Common myeloid progenitor, CD34-positive (primary cell): ENCODE measurements at regions not wholly inside any gene's neighbourhood (a gene's known extent, or its start where the extent isn't known, plus 50 kb on each side); places are given as distances from the start of the nearest gene placed in this dataset.

Experiments used
- CTCF ChIA-PET: fragments of 350-600 bp; sonication (Branson Sonifier 250); formaldehyde crosslinking; loops from one replicate; lab custom pipeline; 2021; ENCODE audit warnings: antibody characterized with exemption; lab: Charles Lee
- POLR2A ChIA-PET: fragments of 350-600 bp; sonication (Branson Sonifier 250); formaldehyde crosslinking; loops from one replicate; lab custom pipeline; 2021; ENCODE audit warnings: antibody characterized with exemption; lab: Charles Lee
- DNase-seq, 3 donors: peaks; one replicate each; pipeline versions ENCODE4 v3.0.0 to v3.0.0-alpha.2; 2013
- H3K27ac ChIP-seq, 2 experiments: 1 replicate in 1 of 2; 2 replicates in 1 of 2; pipeline ENCODE4 v1.7.0; 2013; ENCODE audit warnings: inconsistent platforms in 2 of 2, low read length in 2 of 2, mild to moderate bottlenecking in 2 of 2, low read depth in 1 of 2, moderate library complexity in 1 of 2; ENCODE audit not compliant: severe bottlenecking in 2 of 2, insufficient read depth in 1 of 2, poor library complexity in 1 of 2
- H3K27me3 ChIP-seq, 5 experiments: replicated peaks in 2 of 5; 1 replicate in 3 of 5; 2 replicates in 2 of 5; pipeline versions ENCODE4 v1.6.1 to v1.7.0; 2013; ENCODE audit warnings: low read length in 4 of 5, mild to moderate bottlenecking in 2 of 5, moderate library complexity in 2 of 5, inconsistent platforms in 1 of 5; ENCODE audit not compliant: insufficient read depth in 5 of 5, control insufficient read depth in 4 of 5
- H3K36me3 ChIP-seq, 4 experiments: 1 replicate in 2 of 4; 2 replicates in 2 of 4; pipeline versions ENCODE4 v1.6.1 to v1.7.0; 2013; ENCODE audit warnings: low read length in 3 of 4, control low read depth in 1 of 4, mild to moderate bottlenecking in 1 of 4; ENCODE audit not compliant: control insufficient read depth in 4 of 4, insufficient read depth in 4 of 4
- H3K4me1 ChIP-seq, 4 experiments: 1 replicate in 3 of 4; 2 replicates in 1 of 4; pipeline versions ENCODE4 v1.6.1 to v1.7.1; 2013; ENCODE audit warnings: low read length in 3 of 4, mild to moderate bottlenecking in 3 of 4, control low read depth in 1 of 4, inconsistent platforms in 1 of 4, moderate library complexity in 1 of 4; ENCODE audit not compliant: control insufficient read depth in 4 of 4, insufficient read depth in 4 of 4; ENCODE audit errors: control extremely low read depth in 1 of 4
- H3K4me3 ChIP-seq, 7 experiments: 1 replicate in 4 of 7; 2 replicates in 3 of 7; pipeline versions ENCODE4 v1.5.1 to v1.7.0; 2013; ENCODE audit warnings: mild to moderate bottlenecking in 7 of 7, low read length in 6 of 7, moderate library complexity in 6 of 7, inconsistent platforms in 2 of 7, low read depth in 2 of 7, control low read depth in 1 of 7; ENCODE audit not compliant: insufficient read depth in 4 of 7, control insufficient read depth in 1 of 7; ENCODE audit errors: extremely low read depth in 1 of 7
- H3K9me3 ChIP-seq, 5 experiments: 1 replicate in 4 of 5; 2 replicates in 1 of 5; pipeline versions ENCODE4 v1.6.1 to v1.7.1; 2013; ENCODE audit warnings: low read length in 4 of 5, mild to moderate bottlenecking in 2 of 5, inconsistent platforms in 1 of 5, low read depth in 1 of 5, moderate library complexity in 1 of 5; ENCODE audit not compliant: control insufficient read depth in 4 of 5, insufficient read depth in 2 of 5; ENCODE audit errors: control extremely low read depth in 1 of 5
- WGBS: methylation state at CpG from one replicate; pipeline ENCODE4 v1.1.5; 2013; ENCODE audit not compliant: insufficient coverage; 5-methylcytosine and 5-hydroxymethylcytosine counted together

DNA sequence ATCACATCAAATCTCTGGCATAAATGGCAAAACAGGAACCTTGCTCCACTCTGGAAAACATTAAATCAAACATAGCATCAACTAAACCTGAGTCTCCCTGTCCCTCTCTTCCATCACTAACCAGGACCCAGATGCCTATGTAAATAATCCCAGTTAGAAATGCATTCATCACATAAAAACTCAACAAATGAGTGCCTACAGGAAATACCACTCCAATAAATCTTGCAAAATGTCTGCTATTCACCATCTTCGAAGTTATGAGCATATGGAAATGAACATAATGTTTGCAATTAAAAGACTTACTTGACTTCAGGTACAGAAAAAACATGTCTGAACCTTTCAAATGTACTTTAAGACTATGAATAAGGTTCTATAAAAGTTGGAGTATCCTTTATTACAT is 425.0 kb downstream of the CDH11 start:
- Histone ChIP-seq H3K4me1 (no peaks in the 10 kb centered on the region), H3K9me3 (no peaks in the 10 kb centered on the region), H3K27me3 (no peaks in the 10 kb centered on the region), H3K36me3 (no peaks in the 10 kb centered on the region), H3K27ac (no peak overlapping the region), H3K4me3 (no peak overlapping the region)
- no CpG with 5 or more reads among the region's 1 CpG for WGBS
- DNase-seq: no peak
- POLR2A ChIA-PET: no interaction called here
- CTCF ChIA-PET: no interaction called here

- ChIA-PET CTCF (no interaction called here), POLR2A (no interaction called here)
- WGBS: 94% methylated on average over 2 of the region's 4 CpGs
- DNase-seq: no peak
- Histone ChIP-seq H3K9me3 (no peaks in the 10 kb centered on the region), H3K27ac (no peak overlapping the region), H3K4me3 (no peak overlapping the region), H3K4me1 (no peaks in the 10 kb centered on the region), H3K27me3 (no peaks in the 10 kb centered on the region), H3K36me3 (no peaks in the 10 kb centered on the region)
Measured at GRCh38 chr16:64695684-64696083, 426.2 kb downstream of the CDH11 start.

DNA sequence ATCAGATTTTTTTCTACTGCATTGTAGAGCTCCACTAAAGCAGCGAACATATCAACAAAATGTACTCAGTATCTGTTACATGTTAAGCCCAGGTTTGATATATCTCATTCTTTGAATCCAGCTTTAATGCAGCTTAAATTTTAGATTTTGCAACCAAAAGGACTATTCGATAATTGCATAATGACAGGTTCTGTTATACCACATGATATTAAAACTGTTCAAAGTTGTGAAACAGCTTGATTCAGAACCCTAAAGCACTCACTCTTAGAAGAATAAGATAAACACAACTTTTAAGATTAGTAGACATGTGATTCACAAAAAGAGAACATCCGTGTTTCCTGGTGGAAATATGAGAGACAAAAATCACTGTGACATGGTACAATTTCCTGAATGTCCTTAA is 427.9 kb downstream of the CDH11 start:
- Histone ChIP-seq H3K4me3 (no peak overlapping the region), H3K36me3 (no peaks in the 10 kb centered on the region), H3K27me3 (no peaks in the 10 kb centered on the region), H3K27ac (no peak overlapping the region), H3K9me3 (no peaks in the 10 kb centered on the region), H3K4me1 (no peaks in the 10 kb centered on the region)
- ChIA-PET CTCF (no interaction called here), POLR2A (no interaction called here)
- WGBS: 94% methylated on average over 2 of the region's 3 CpGs
- no peak for DNase-seq

GRCh38 chr16:64687786-64688185 is 434.1 kb downstream of the CDH11 start:
- no peaks in the 10 kb centered on the region for H3K36me3 ChIP-seq
- DNase-seq: no peak
- no peaks in the 10 kb centered on the region for H3K4me1 ChIP-seq
- H3K27ac ChIP-seq: no peak overlapping the region
- CTCF ChIA-PET: no interaction called here
- 100% methylated on average over 1 of the region's 4 CpGs for WGBS
- no peaks in the 10 kb centered on the region for H3K9me3 ChIP-seq
- no peaks in the 10 kb centered on the region for H3K27me3 ChIP-seq
- POLR2A ChIA-PET: no interaction called here
- H3K4me3 ChIP-seq: no peak overlapping the region

DNA sequence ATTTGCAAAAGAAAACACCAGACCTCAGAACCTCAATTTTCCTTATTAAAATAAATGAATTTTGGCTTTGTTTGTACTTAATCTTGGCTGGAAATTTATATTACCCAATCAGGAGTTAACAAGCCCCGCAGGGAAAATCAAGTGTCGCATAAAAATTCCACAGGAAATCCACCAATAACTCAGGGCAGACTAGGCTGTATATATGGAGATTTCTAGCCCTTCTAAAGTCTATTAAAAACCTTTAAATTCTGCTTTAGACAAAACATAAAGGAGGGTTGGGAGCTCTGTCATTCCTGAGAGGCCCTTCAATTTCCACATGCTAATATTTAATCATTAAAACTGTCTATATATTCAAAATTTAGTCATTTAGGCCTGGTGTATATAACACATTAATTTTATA is 434.7 kb downstream of the CDH11 start:
- no peak for DNase-seq
- POLR2A ChIA-PET: no interaction called here
- H3K27ac ChIP-seq: no peak overlapping the region
- no peaks in the 10 kb centered on the region for H3K36me3 ChIP-seq
- H3K4me1 ChIP-seq: no peaks in the 10 kb centered on the region
- H3K9me3 ChIP-seq: no peaks in the 10 kb centered on the region
- WGBS: no CpG with 5 or more reads among the region's 2 CpGs
- H3K27me3 ChIP-seq: no peaks in the 10 kb centered on the region
- CTCF ChIA-PET: no interaction called here
- no peak overlapping the region for H3K4me3 ChIP-seq

DNA sequence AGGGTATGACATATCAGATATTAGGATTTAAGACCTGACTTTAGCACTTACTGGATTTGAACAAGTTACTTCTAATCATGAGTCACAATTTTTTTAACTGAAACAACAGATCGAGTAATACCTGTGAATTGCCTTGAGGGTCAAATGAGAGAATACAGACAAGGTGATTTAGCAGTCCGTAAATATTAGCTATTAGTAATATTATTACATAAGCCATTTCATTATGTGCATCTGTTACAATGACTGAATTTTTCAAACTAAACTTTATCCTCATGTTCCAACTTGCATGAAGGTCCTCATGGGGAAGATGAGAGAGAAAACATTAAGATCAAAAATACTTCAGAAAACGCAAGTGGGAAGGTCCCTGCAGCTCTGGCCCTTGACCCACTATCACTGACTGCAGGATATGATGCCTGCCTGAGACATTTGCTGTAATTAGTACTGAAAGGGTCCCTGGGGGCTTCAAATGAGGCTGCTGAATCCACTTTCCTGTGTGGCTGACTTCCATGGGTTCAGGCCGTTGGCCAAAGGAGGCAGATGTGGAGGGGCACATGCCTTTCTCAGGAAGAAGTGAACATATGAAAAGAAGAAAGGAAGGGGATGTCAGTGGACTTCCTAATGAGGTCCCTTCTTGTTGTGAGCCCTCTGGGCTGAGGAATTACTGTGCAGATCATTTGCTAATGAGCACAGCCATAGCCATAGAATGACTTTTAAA is 441.7 kb downstream of the CDH11 start:
- no peak overlapping the region for H3K27ac ChIP-seq
- no peaks in the 10 kb centered on the region for H3K27me3 ChIP-seq
- no peaks in the 10 kb centered on the region for H3K9me3 ChIP-seq
- DNase-seq: no peak
- no peaks in the 10 kb centered on the region for H3K4me1 ChIP-seq
- H3K36me3 ChIP-seq: no peaks in the 10 kb centered on the region
- WGBS: 53% methylated on average over 2 of the region's 4 CpGs
- no peak overlapping the region for H3K4me3 ChIP-seq
- ChIA-PET CTCF (no interaction called here), POLR2A (no interaction called here)

GRCh38 chr16:64669573-64669972 is 452.3 kb downstream of the CDH11 start:
- Histone ChIP-seq H3K9me3 (no peaks in the 10 kb centered on the region), H3K4me3 (no peak overlapping the region), H3K4me1 (no peaks in the 10 kb centered on the region), H3K36me3 (no peaks in the 10 kb centered on the region), H3K27ac (no peak overlapping the region), H3K27me3 (no peaks in the 10 kb centered on the region)
- 92% methylated on average over 6 of the region's 8 CpGs for WGBS
- POLR2A ChIA-PET: no interaction called here
- no peak for DNase-seq
- CTCF ChIA-PET: no interaction called here
